GM23338 (cell line): ENCODE measurements at regions not wholly inside any gene's neighbourhood (a gene's known extent, or its start where the extent isn't known, plus 50 kb on each side); places are given as distances from the start of the nearest gene placed in this dataset.

Experiments used
- ATAC-seq: fragments of 200-7000 bp; cut with Tn5 transposase; 3 replicates; pipeline ENCODE4 v1.9.1; 2020
- DNase-seq: peaks from one replicate; pipeline ENCODE4 v3.0.0-alpha.2; 2015; ENCODE audit warnings: low spot score
- H2AFZ ChIP-seq: fragments of 200-600 bp; sonication (generic); 2 replicates; pipeline ENCODE4 v1.8.0; 2016; ENCODE audit warnings: antibody characterized with exemption, mild to moderate bottlenecking, moderate library complexity
- H3F3A ChIP-seq: fragments of 200-600 bp; sonication (generic); replicated peaks from 2 replicates; pipeline ENCODE4 v1.8.0; 2017; ENCODE audit warnings: antibody characterized with exemption, mixed run types, low read depth
- H3K27ac ChIP-seq: fragments of 200-600 bp; sonication (generic); 2 replicates; pipeline ENCODE4 v1.6.1; 2016; ENCODE audit warnings: low read depth
- H3K27me3 ChIP-seq: fragments of 200-600 bp; sonication (generic); 2 replicates; pipeline ENCODE4 v1.8.0; 2016; ENCODE audit warnings: mild to moderate bottlenecking, mixed run types, moderate library complexity; ENCODE audit not compliant: insufficient read depth
- H3K36me3 ChIP-seq: fragments of 200-600 bp; sonication (generic); 2 replicates; pipeline ENCODE4 v1.8.0; 2016; ENCODE audit warnings: mild to moderate bottlenecking; ENCODE audit not compliant: insufficient read depth
- H3K4me1 ChIP-seq: fragments of 200-600 bp; sonication (generic); 2 replicates; pipeline ENCODE4 v1.8.0; 2016; ENCODE audit warnings: mild to moderate bottlenecking, moderate library complexity; ENCODE audit not compliant: insufficient read depth
- H3K4me2 ChIP-seq: fragments of 200-600 bp; sonication (generic); 2 replicates; pipeline ENCODE4 v1.7.1; 2017; ENCODE audit warnings: mixed run types
- H3K4me3 ChIP-seq: fragments of 200-600 bp; sonication (generic); 2 replicates; pipeline ENCODE4 v1.6.1; 2016; ENCODE audit warnings: mixed run types
- H3K79me2 ChIP-seq: fragments of 200-600 bp; sonication (generic); replicated peaks from 2 replicates; pipeline ENCODE4 v1.8.0; 2017; ENCODE audit warnings: mild to moderate bottlenecking; ENCODE audit not compliant: insufficient read depth
- H3K9me2 ChIP-seq: fragments of 200-600 bp; sonication (generic); 2 replicates; pipeline ENCODE4 v1.8.0; 2017; ENCODE audit not compliant: insufficient read depth
- H4K20me1 ChIP-seq: fragments of 200-600 bp; sonication (generic); replicated peaks from 2 replicates; pipeline ENCODE4 v1.8.0; 2017; ENCODE audit warnings: mild to moderate bottlenecking; ENCODE audit not compliant: insufficient read depth
- H3K27ac Mint-ChIP-seq: 2 replicates; pipeline ENCODE4 v1.8.0; 2020; ENCODE audit warnings: inconsistent platforms, mild to moderate bottlenecking, moderate library complexity, mixed read lengths
- H3K27me3 Mint-ChIP-seq: 3 replicates; pipeline ENCODE4 v1.8.0; 2022; ENCODE audit warnings: low read depth, mild to moderate bottlenecking, moderate library complexity, mixed read lengths, inconsistent platforms; ENCODE audit not compliant: insufficient read depth, poor library complexity
- H3K36me3 Mint-ChIP-seq: 3 replicates; pipeline ENCODE4 v1.8.0; 2021; ENCODE audit warnings: low read depth, mild to moderate bottlenecking, inconsistent platforms, moderate library complexity, mixed read lengths
- H3K4me1 Mint-ChIP-seq: 3 replicates; pipeline ENCODE4 v1.8.0; 2020; ENCODE audit warnings: mild to moderate bottlenecking, inconsistent platforms, mixed read lengths
- H3K4me3 Mint-ChIP-seq: 3 replicates; pipeline ENCODE4 v1.8.0; 2021; ENCODE audit warnings: moderate library complexity, mild to moderate bottlenecking, inconsistent platforms, mixed read lengths
- H3K9me3 Mint-ChIP-seq: 3 replicates; pipeline ENCODE4 v1.8.0; 2020; ENCODE audit warnings: moderate library complexity, mild to moderate bottlenecking, inconsistent platforms, mixed read lengths
- CREB1 ChIP-seq: fragments of 250-450 bp; sonication (Bioruptor Pico); IDR thresholded peaks from 2 replicates; pipeline ENCODE4 v1.5.0; 2020; ENCODE audit warnings: low read depth, mild to moderate bottlenecking, moderate library complexity
- ETS1 ChIP-seq: IDR thresholded peaks from 2 replicates; pipeline ENCODE4 v1.6.1; 2016; ENCODE audit warnings: antibody characterized with exemption
- EZH2 ChIP-seq: fragments of 200-600 bp; sonication (generic); IDR thresholded peaks from one replicate; pipeline ENCODE4 v1.8.0; 2017; ENCODE audit warnings: antibody characterized with exemption, mild to moderate bottlenecking, low read depth; ENCODE audit not compliant: unreplicated experiment
- EZH2phosphoT487 ChIP-seq: fragments of 200-600 bp; sonication (generic); IDR thresholded peaks from one replicate; pipeline ENCODE4 v1.8.1; 2018; ENCODE audit warnings: antibody characterized with exemption; ENCODE audit not compliant: unreplicated experiment
- JUNB ChIP-seq: IDR thresholded peaks from one replicate; pipeline ENCODE4 v1.6.1; 2016; ENCODE audit warnings: antibody characterized with exemption; ENCODE audit not compliant: unreplicated experiment
- NANOG ChIP-seq: IDR thresholded peaks from 2 replicates; pipeline ENCODE4 v1.6.1; 2016; ENCODE audit warnings: antibody characterized with exemption, borderline replicate concordance
- POLR2AphosphoS5 ChIP-seq: IDR thresholded peaks from 2 replicates; pipeline ENCODE4 v1.6.1; 2016; ENCODE audit warnings: antibody characterized with exemption, low read depth
- REST ChIP-seq: IDR thresholded peaks from one replicate; pipeline ENCODE4 v1.6.1; 2018; ENCODE audit warnings: antibody characterized with exemption; ENCODE audit not compliant: unreplicated experiment
- STAT1 ChIP-seq: IDR thresholded peaks from one replicate; pipeline ENCODE4 v1.6.1; 2016; ENCODE audit warnings: antibody characterized with exemption; ENCODE audit not compliant: unreplicated experiment
- ZNF331 ChIP-seq: fragments of 250-450 bp; sonication (Bioruptor Pico); IDR thresholded peaks from 2 replicates; pipeline ENCODE4 v1.5.0; 2020; ENCODE audit warnings: low read depth, mild to moderate bottlenecking, moderate library complexity

GRCh38 chr6:164206807-164207423 is 792.4 kb downstream of the QKI start:
- no peak overlapping the region for H2AFZ ChIP-seq
- no peak for DNase-seq
- H3K4me1 Mint-ChIP-seq = no peaks in the 10 kb centered on the region
- H3K79me2 ChIP-seq = no peaks in the 10 kb centered on the region
- peaks cover 24% of the 10 kb centered on the region for H3K9me3 Mint-ChIP-seq
- peaks cover 2% of the 10 kb centered on the region for H3K27me3 Mint-ChIP-seq
- H3K27me3 ChIP-seq = no peaks in the 10 kb centered on the region
- no peak overlapping the region for H3K4me3 ChIP-seq
- no peaks in the 10 kb centered on the region for H3K4me1 ChIP-seq
- H3K4me2 ChIP-seq = no peak overlapping the region
- H3K36me3 Mint-ChIP-seq = peaks cover 20% of the 10 kb centered on the region; the same call in 2 of the 3 replicates
- TF ChIP-seq CREB1 (CRISPR knock-in tag) = no peak
- TF ChIP-seq STAT1 = no peak
- no peak for TF ChIP-seq EZH2phosphoT487
- no peak for TF ChIP-seq ZNF331 (CRISPR knock-in tag)
- no peak for TF ChIP-seq REST
- TF ChIP-seq NANOG = no peak
- no peak for TF ChIP-seq JUNB
- TF ChIP-seq ETS1 = no peak
- no peak for TF ChIP-seq POLR2AphosphoS5
- TF ChIP-seq EZH2 = no peak
- no peaks in the 10 kb centered on the region for H3F3A ChIP-seq
- no peaks in the 10 kb centered on the region for H4K20me1 ChIP-seq
- no peak overlapping the region for H3K27ac ChIP-seq
- H3K4me3 Mint-ChIP-seq = no peak overlapping the region
- H3K27ac Mint-ChIP-seq = no peak overlapping the region
- ATAC-seq = no peak
- no peaks in the 10 kb centered on the region for H3K36me3 ChIP-seq
- H3K9me2 ChIP-seq = peaks cover 10% of the 10 kb centered on the region

GRCh38 chr6:164200071-164200470 is 785.6 kb downstream of the QKI start:
- Mint-ChIP-seq H3K27ac (no peak overlapping the region), H3K36me3 (peaks cover 9% of the 10 kb centered on the region; the same call in 2 of the 3 replicates), H3K9me3 (peaks cover 8% of the 10 kb centered on the region), H3K4me1 (no peaks in the 10 kb centered on the region), H3K27me3 (no peaks in the 10 kb centered on the region), H3K4me3 (no peak overlapping the region)
- no peak for TF ChIP-seq EZH2
- H3F3A ChIP-seq = no peaks in the 10 kb centered on the region
- no peak overlapping the region for H3K4me3 ChIP-seq
- ATAC-seq (no peak), DNase-seq (no peak)
- no peak overlapping the region for H2AFZ ChIP-seq
- H3K4me1 ChIP-seq = no peaks in the 10 kb centered on the region
- H3K36me3 ChIP-seq = no peaks in the 10 kb centered on the region
- no peaks in the 10 kb centered on the region for H3K9me2 ChIP-seq
- H3K4me2 ChIP-seq = no peak overlapping the region
- no peaks in the 10 kb centered on the region for H4K20me1 ChIP-seq
- H3K27me3 ChIP-seq = no peaks in the 10 kb centered on the region
- H3K79me2 ChIP-seq = no peaks in the 10 kb centered on the region
- no peak overlapping the region for H3K27ac ChIP-seq
